SK-N-SH (cell line): ENCODE measurements at regions not wholly inside any gene's neighbourhood (a gene's known extent, or its start where the extent isn't known, plus 50 kb on each side); places are given as distances from the start of the nearest gene placed in this dataset.

Experiments
- CTCF ChIA-PET: fragments of 300-600, 350-600 bp; formaldehyde crosslinking; extraction: SDS; loops from one replicate; lab custom pipeline; 2021; lab: Yijun Ruan, JAX
- POLR2A ChIA-PET: fragments of 350-600 bp; sonication (Branson Sonifier 250); formaldehyde crosslinking; extraction: SDS; loops from one replicate; lab custom pipeline; 2020; ENCODE audit warnings: antibody characterized with exemption, inconsistent platforms; lab: Yijun Ruan, JAX
- DNase-seq: peaks from one replicate; pipeline ENCODE4 v3.0.0; 2012
- H2AFZ ChIP-seq: fragments of 200-600 bp; sonication (generic); 2 replicates; pipeline ENCODE4 v1.8.1; 2016; ENCODE audit warnings: antibody characterized with exemption, mild to moderate bottlenecking, low read depth
- H3F3A ChIP-seq: fragments of 200-600 bp; sonication (generic); replicated peaks from 2 replicates; pipeline ENCODE3; 2016; ENCODE audit warnings: antibody characterized with exemption, mild to moderate bottlenecking; ENCODE audit not compliant: insufficient read depth
- H3K27ac ChIP-seq, 2 experiments: fragments of 200-500 bp in 1 of 2; fragments of 200-600 bp in 1 of 2; sonication (Bioruptor generic) in 1 of 2; sonication (generic), shearing (Covaris generic) in 1 of 2; 2 replicates each; pipeline versions ENCODE4 v1.5.1 to v1.6.1; 2014 to 2016; ENCODE audit warnings: low read depth in 2 of 2, inconsistent platforms in 1 of 2, low read length in 1 of 2, mild to moderate bottlenecking in 1 of 2, mixed read lengths in 1 of 2
- H3K27me3 ChIP-seq: fragments of 200-600 bp; sonication (generic), shearing (Covaris generic); 2 replicates; pipeline ENCODE4 v1.6.1; 2016; ENCODE audit warnings: mixed run types; ENCODE audit not compliant: insufficient read depth
- H3K36me3 ChIP-seq, 2 experiments: fragments of 200-500 bp in 1 of 2; fragments of 200-600 bp in 1 of 2; sonication (Bioruptor generic) in 1 of 2; sonication (generic) in 1 of 2; replicated peaks in 1 of 2; 2 replicates each; pipeline versions ENCODE3 to v1.5.1; 2014 to 2016; ENCODE audit warnings: low read length in 1 of 2, mild to moderate bottlenecking in 1 of 2; ENCODE audit not compliant: insufficient read depth in 2 of 2, control insufficient read depth in 1 of 2
- H3K4me1 ChIP-seq, 2 experiments: fragments of 200-500 bp in 1 of 2; fragments of 200-600 bp in 1 of 2; sonication (Bioruptor generic) in 1 of 2; sonication (generic), shearing (Covaris generic) in 1 of 2; 2 replicates each; pipeline versions ENCODE4 v1.5.1 to v1.6.1; 2014 to 2016; ENCODE audit warnings: low read depth in 1 of 2, low read length in 1 of 2, mixed run types in 1 of 2; ENCODE audit not compliant: insufficient read depth in 2 of 2, control insufficient read depth in 1 of 2
- H3K4me2 ChIP-seq: fragments of 200-600 bp; sonication (generic), shearing (Covaris generic); 2 replicates; pipeline ENCODE4 v1.6.1; 2017; ENCODE audit warnings: mixed run types
- H3K4me3 ChIP-seq, 2 experiments: fragments of 200-500 bp in 1 of 2; fragments of 200-600 bp in 1 of 2; sonication (Bioruptor generic) in 1 of 2; sonication (generic), shearing (Covaris generic) in 1 of 2; 2 replicates each; pipeline versions ENCODE4 v1.5.1 to v1.8.1; 2014 to 2016; ENCODE audit warnings: low read depth in 2 of 2, inconsistent platforms in 1 of 2, low read length in 1 of 2, mild to moderate bottlenecking in 1 of 2, mixed read lengths in 1 of 2, moderate library complexity in 1 of 2
- H3K79me2 ChIP-seq: fragments of 200-600 bp; sonication (generic); 2 replicates; pipeline ENCODE4 v1.8.1; 2017; ENCODE audit warnings: mild to moderate bottlenecking; ENCODE audit not compliant: insufficient read depth
- H3K9ac ChIP-seq: fragments of 200-600 bp; sonication (generic); 2 replicates; pipeline ENCODE4 v1.6.1; 2017; ENCODE audit warnings: mixed run types
- H3K9me2 ChIP-seq: fragments of 200-600 bp; sonication (generic); 2 replicates; pipeline ENCODE4 v1.6.1; 2017; ENCODE audit warnings: mixed run types
- H3K9me3 ChIP-seq: fragments of 200-600 bp; sonication (generic); 2 replicates; pipeline ENCODE4 v1.6.1; 2017; ENCODE audit warnings: mixed run types, mild to moderate bottlenecking, moderate library complexity
- H4K20me1 ChIP-seq: fragments of 200-600 bp; sonication (generic); 2 replicates; pipeline ENCODE4 v1.6.1; 2017; ENCODE audit warnings: mild to moderate bottlenecking, mixed run types; ENCODE audit not compliant: insufficient read depth
- CHD2 ChIP-seq: fragments of 150-350 bp; IDR thresholded peaks from 2 replicates; pipeline ENCODE4 v1.6.1; 2018; ENCODE audit warnings: low read length; ENCODE audit not compliant: partially characterized antibody
- ELF1 ChIP-seq: IDR thresholded peaks from 2 replicates; pipeline ENCODE4 v1.4.0; 2012
- EZH2phosphoT487 ChIP-seq: fragments of 200-600 bp; sonication (generic); IDR thresholded peaks from 2 replicates; pipeline ENCODE4 v1.6.1; 2017; ENCODE audit warnings: low read depth, mixed run types, mild to moderate bottlenecking, antibody characterized with exemption, moderate library complexity, borderline replicate concordance
- FOXJ3 ChIP-seq: sonication (generic); formaldehyde crosslinking; IDR thresholded peaks from 2 replicates; pipeline ENCODE4 v1.5.1; 2020; ENCODE audit warnings: mild to moderate bottlenecking, missing genetic modification reagents
- FOXM1 ChIP-seq: IDR thresholded peaks from 2 replicates; pipeline ENCODE4 v1.4.0; 2012; ENCODE audit warnings: low read depth, mild to moderate bottlenecking
- IRF3 ChIP-seq: fragments of 150-350 bp; IDR thresholded peaks from 2 replicates; pipeline ENCODE4 v1.6.1; 2016; ENCODE audit warnings: mild to moderate bottlenecking, low read depth, low read length
- JUND ChIP-seq: IDR thresholded peaks from 2 replicates; pipeline ENCODE4 v1.4.0; 2012
- MEF2A ChIP-seq: IDR thresholded peaks from 2 replicates; pipeline ENCODE4 v1.4.0; 2012; ENCODE audit warnings: low read depth, borderline replicate concordance
- MXI1 ChIP-seq: IDR thresholded peaks from 2 replicates; pipeline ENCODE4 v1.6.1; 2012; ENCODE audit warnings: mild to moderate bottlenecking, low read depth, low read length, improper control_type of control experiment
- NFIC ChIP-seq: IDR thresholded peaks from 2 replicates; pipeline ENCODE4 v1.4.0; 2012; ENCODE audit warnings: borderline replicate concordance
- PBX3 ChIP-seq: IDR thresholded peaks from 2 replicates; pipeline ENCODE4; 2012
- POLR2AphosphoS5 ChIP-seq: IDR thresholded peaks from 2 replicates; pipeline ENCODE4 v1.6.1; 2012; ENCODE audit warnings: low read depth, low read length
- RAD21 ChIP-seq: IDR thresholded peaks from 2 replicates; pipeline ENCODE4 v1.6.1; 2012; ENCODE audit warnings: mild to moderate bottlenecking, low read length
- SIN3A ChIP-seq: IDR thresholded peaks from 2 replicates; pipeline ENCODE4 v1.6.1; 2012; ENCODE audit warnings: low read depth, mild to moderate bottlenecking, low read length, moderate library complexity, borderline replicate concordance
- SMC3 ChIP-seq: IDR thresholded peaks from 2 replicates; pipeline ENCODE4 v1.6.1; 2012; ENCODE audit warnings: low read depth, low read length, improper control_type of control experiment
- TAF1 ChIP-seq: IDR thresholded peaks from 2 replicates; pipeline ENCODE4 v1.6.1; 2012; ENCODE audit warnings: low read depth, mild to moderate bottlenecking, low read length, moderate library complexity, borderline replicate concordance
- TEAD4 ChIP-seq: IDR thresholded peaks from 2 replicates; pipeline ENCODE4 v1.4.0; 2012; ENCODE audit warnings: mild to moderate bottlenecking, borderline replicate concordance; ENCODE audit not compliant: insufficient read depth
- WGBS: methylation state at CpG from one replicate; pipeline ENCODE4 v1.1.6; 2017; ENCODE audit warnings: low lambda C conversion rate; 5-methylcytosine and 5-hydroxymethylcytosine counted together
- TF ChIP-seq, protein P1 (sequence below): IDR thresholded peaks from 2 replicates; pipeline ENCODE4 v1.4.0; 2012; ENCODE audit warnings: low read depth
- TF ChIP-seq, protein P2 (sequence below): fragments of 150-350 bp; IDR thresholded peaks from 2 replicates; pipeline ENCODE4 v1.6.1; 2017; ENCODE audit warnings: antibody characterized with exemption, low read length, low read depth, borderline replicate concordance
- TF ChIP-seq, protein P3 (sequence below): IDR thresholded peaks from 2 replicates; pipeline ENCODE4 v1.6.1; 2012; ENCODE audit warnings: mild to moderate bottlenecking, low read depth, low read length, moderate library complexity

DNA sequence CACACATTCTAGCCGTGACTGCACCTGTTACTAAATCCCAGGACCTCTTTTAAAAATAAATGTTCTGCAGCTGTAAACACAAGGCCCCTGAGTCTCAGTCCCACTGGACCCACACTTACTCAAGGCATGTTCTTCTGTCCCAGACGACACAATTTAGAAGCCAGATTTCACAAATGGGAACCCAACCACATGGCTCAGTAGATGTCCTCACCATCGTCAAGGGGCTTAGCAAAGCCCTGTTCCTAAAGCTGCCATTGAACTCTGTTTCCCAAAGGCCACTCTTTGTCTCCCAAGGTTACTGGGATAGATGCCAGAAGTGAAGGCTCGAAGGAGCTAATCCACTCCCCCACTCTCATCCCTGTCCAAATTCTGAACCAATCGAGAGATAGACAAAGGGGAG, 301.0 kb downstream of the GALR1 start:
- H2AFZ ChIP-seq = no peak overlapping the region
- H3K36me3 ChIP-seq = no peaks in the 10 kb centered on the region
- H3K9me2 ChIP-seq = no peaks in the 10 kb centered on the region
- H3K4me2 ChIP-seq = no peak overlapping the region
- no peaks in the 10 kb centered on the region for H3K27me3 ChIP-seq
- TF ChIP-seq TEAD4 (no peak), JUND (no peak), SIN3A (no peak), ELF1 (no peak), IRF3 (no peak), MEF2A (no peak), TAF1 (no peak), FOXM1 (no peak), RAD21 (no peak), CHD2 (no peak)
- TF ChIP-seq, protein P1, sequence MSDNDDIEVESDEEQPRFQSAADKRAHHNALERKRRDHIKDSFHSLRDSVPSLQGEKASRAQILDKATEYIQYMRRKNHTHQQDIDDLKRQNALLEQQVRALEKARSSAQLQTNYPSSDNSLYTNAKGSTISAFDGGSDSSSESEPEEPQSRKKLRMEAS = no peak
- no peaks in the 10 kb centered on the region for H3K9me3 ChIP-seq
- H3K79me2 ChIP-seq = no peaks in the 10 kb centered on the region
- H3K9ac ChIP-seq = no peak overlapping the region
- no peak for DNase-seq
- CTCF ChIA-PET = interaction anchor here (0.6 kb wide), 1 partner anchor 8 kb away, joined by 3 read pairs; no protein-coding TSS in a partner anchor
- no peaks in the 10 kb centered on the region for H3F3A ChIP-seq
- no peaks in the 10 kb centered on the region for H3K4me1 ChIP-seq
- no peak overlapping the region for H3K4me3 ChIP-seq
- POLR2A ChIA-PET = no interaction called here
- no peak overlapping the region for H3K27ac ChIP-seq
- H4K20me1 ChIP-seq = no peaks in the 10 kb centered on the region
- 40% methylated on average over 5 of the region's 5 CpGs for WGBS

- CTCF ChIA-PET = interaction anchor here (0.6 kb wide), 1 partner anchor 9 kb away, joined by 3 read pairs; no protein-coding TSS in a partner anchor
- H2AFZ ChIP-seq = no peak overlapping the region
- TF ChIP-seq MXI1 (no peak), CHD2 (no peak), EZH2phosphoT487 (no peak), POLR2AphosphoS5 (no peak), SMC3 (no peak), FOXJ3 (no peak), NFIC (no peak), FOXM1 (no peak), MEF2A (no peak), PBX3 (no peak)
- TF ChIP-seq, protein P2, sequence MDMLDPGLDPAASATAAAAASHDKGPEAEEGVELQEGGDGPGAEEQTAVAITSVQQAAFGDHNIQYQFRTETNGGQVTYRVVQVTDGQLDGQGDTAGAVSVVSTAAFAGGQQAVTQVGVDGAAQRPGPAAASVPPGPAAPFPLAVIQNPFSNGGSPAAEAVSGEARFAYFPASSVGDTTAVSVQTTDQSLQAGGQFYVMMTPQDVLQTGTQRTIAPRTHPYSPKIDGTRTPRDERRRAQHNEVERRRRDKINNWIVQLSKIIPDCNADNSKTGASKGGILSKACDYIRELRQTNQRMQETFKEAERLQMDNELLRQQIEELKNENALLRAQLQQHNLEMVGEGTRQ = no peak
- TF ChIP-seq, protein P3, sequence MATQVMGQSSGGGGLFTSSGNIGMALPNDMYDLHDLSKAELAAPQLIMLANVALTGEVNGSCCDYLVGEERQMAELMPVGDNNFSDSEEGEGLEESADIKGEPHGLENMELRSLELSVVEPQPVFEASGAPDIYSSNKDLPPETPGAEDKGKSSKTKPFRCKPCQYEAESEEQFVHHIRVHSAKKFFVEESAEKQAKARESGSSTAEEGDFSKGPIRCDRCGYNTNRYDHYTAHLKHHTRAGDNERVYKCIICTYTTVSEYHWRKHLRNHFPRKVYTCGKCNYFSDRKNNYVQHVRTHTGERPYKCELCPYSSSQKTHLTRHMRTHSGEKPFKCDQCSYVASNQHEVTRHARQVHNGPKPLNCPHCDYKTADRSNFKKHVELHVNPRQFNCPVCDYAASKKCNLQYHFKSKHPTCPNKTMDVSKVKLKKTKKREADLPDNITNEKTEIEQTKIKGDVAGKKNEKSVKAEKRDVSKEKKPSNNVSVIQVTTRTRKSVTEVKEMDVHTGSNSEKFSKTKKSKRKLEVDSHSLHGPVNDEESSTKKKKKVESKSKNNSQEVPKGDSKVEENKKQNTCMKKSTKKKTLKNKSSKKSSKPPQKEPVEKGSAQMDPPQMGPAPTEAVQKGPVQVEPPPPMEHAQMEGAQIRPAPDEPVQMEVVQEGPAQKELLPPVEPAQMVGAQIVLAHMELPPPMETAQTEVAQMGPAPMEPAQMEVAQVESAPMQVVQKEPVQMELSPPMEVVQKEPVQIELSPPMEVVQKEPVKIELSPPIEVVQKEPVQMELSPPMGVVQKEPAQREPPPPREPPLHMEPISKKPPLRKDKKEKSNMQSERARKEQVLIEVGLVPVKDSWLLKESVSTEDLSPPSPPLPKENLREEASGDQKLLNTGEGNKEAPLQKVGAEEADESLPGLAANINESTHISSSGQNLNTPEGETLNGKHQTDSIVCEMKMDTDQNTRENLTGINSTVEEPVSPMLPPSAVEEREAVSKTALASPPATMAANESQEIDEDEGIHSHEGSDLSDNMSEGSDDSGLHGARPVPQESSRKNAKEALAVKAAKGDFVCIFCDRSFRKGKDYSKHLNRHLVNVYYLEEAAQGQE = no peak
- POLR2A ChIA-PET = no interaction called here
- no peaks in the 10 kb centered on the region for H3K36me3 ChIP-seq
- no peak overlapping the region for H3K27ac ChIP-seq
- WGBS = 22% methylated on average over 3 of the region's 3 CpGs
- H3K4me3 ChIP-seq = no peak overlapping the region
- H3F3A ChIP-seq = no peaks in the 10 kb centered on the region
- no peak overlapping the region for H3K4me2 ChIP-seq
- H4K20me1 ChIP-seq = no peaks in the 10 kb centered on the region
- no peaks in the 10 kb centered on the region for H3K4me1 ChIP-seq
- H3K9me3 ChIP-seq = no peaks in the 10 kb centered on the region
- no peaks in the 10 kb centered on the region for H3K79me2 ChIP-seq
- no peak overlapping the region for H3K9ac ChIP-seq
- H3K27me3 ChIP-seq = no peaks in the 10 kb centered on the region
- no peaks in the 10 kb centered on the region for H3K9me2 ChIP-seq
- DNase-seq = no peak
These were observed 301.4 kb downstream of the GALR1 start for GRCh38 chr18:77551055-77551454.
